HG03558 (cell line): ENCODE measurements at regions not wholly inside any gene's neighbourhood (a gene's known extent, or its start where the extent isn't known, plus 50 kb on each side); places are given as distances from the start of the nearest gene placed in this dataset.
"Not testable (repeated sequence)": the region's sequence is repeated elsewhere in the genome, so short reads cannot be mapped to it uniquely, and the experiment has no call there.

Experiments
- ATAC-seq: cut with Tn5 transposase; IDR thresholded peaks from one replicate; pipeline ENCODE4 v1.9.1; 2021; ENCODE audit warnings: moderate number of reproducible peaks; ENCODE audit not compliant: unreplicated experiment; ENCODE audit errors: extremely low read depth

GRCh38 chr10:55966101-55966500 lies 395.0 kb downstream of the ZWINT start:
- no peak for ATAC-seq

GRCh38 chr10:55943403-55943802 lies 417.7 kb downstream of the ZWINT start:
- ATAC-seq: no peak

GRCh38 chr10:55929291-55929690 lies 431.8 kb downstream of the ZWINT start:
- ATAC-seq: no peak

GRCh38 chr10:55899472-55900147 lies 461.4 kb downstream of the ZWINT start:
- ATAC-seq: not testable (repeated sequence)

GRCh38 chr10:55897490-55897921 lies 463.6 kb downstream of the ZWINT start:
- ATAC-seq: no peak

GRCh38 chr10:55892276-55892675 lies 468.8 kb downstream of the ZWINT start:
- ATAC-seq: no peak

GRCh38 chr10:55881588-55881987 lies 479.5 kb downstream of the ZWINT start:
- no peak for ATAC-seq

GRCh38 chr10:55873485-55873884 lies 487.6 kb downstream of the ZWINT start:
- no peak for ATAC-seq

- no peak for ATAC-seq
Observed at GRCh38 chr10:55870186-55870585, 490.9 kb downstream of the ZWINT start.

- ATAC-seq: no peak
Observed at GRCh38 chr10:55867848-55868247, 493.2 kb downstream of the ZWINT start.

- no peak for ATAC-seq
Observed at GRCh38 chr10:55858730-55859129, 502.3 kb downstream of the ZWINT start.

- ATAC-seq: no peak
Observed at GRCh38 chr10:55852900-55853299, 508.2 kb downstream of the ZWINT start.

GRCh38 chr10:55837273-55837672 lies 523.8 kb downstream of the ZWINT start:
- no peak for ATAC-seq

GRCh38 chr10:55822096-55822495 lies 539.0 kb downstream of the ZWINT start:
- no peak for ATAC-seq

- ATAC-seq: no peak
Observed at GRCh38 chr10:55820478-55820877, 540.6 kb downstream of the ZWINT start.

- no peak for ATAC-seq
Observed at GRCh38 chr10:55820071-55820470, 541.0 kb downstream of the ZWINT start.

- ATAC-seq: no peak
Observed at GRCh38 chr10:55813451-55814170, 547.4 kb downstream of the ZWINT start.

- no peak for ATAC-seq
Observed at GRCh38 chr10:55803055-55803454, 558.0 kb downstream of the ZWINT start.

GRCh38 chr10:55801353-55801661 lies 559.8 kb downstream of the ZWINT start:
- ATAC-seq: no peak

- ATAC-seq: no peak
Observed at GRCh38 chr10:55800602-55801352, 560.3 kb downstream of the ZWINT start.

- ATAC-seq: no peak
Observed at GRCh38 chr10:55793024-55793423, 568.0 kb downstream of the ZWINT start.
